B cell (primary cell): ENCODE measurements at regions not wholly inside any gene's neighbourhood (a gene's known extent, or its start where the extent isn't known, plus 50 kb on each side); places are given as distances from the start of the nearest gene placed in this dataset.
"Not testable (repeated sequence)": the region's sequence is repeated elsewhere in the genome, so short reads cannot be mapped to it uniquely, and the experiment has no call there.

Experiments used
- ATAC-seq: fragments of 200-7000 bp; cut with Tn5 transposase; one replicate; pipeline ENCODE4 v1.10.0; 2021; ENCODE audit warnings: low read depth, mild to moderate bottlenecking, moderate number of reproducible peaks, moderate library complexity
- CTCF ChIA-PET: fragments of 350-600 bp; sonication (Branson Sonifier 250); formaldehyde crosslinking; loops from one replicate; lab custom pipeline; 2021; ENCODE audit warnings: antibody characterized with exemption, inconsistent platforms; lab: Charles Lee
- POLR2A ChIA-PET: fragments of 350-600 bp; sonication (Branson Sonifier 250); formaldehyde crosslinking; loops from one replicate; lab custom pipeline; 2021; ENCODE audit warnings: antibody characterized with exemption; lab: Charles Lee
- DNase-seq: peaks from one replicate; pipeline ENCODE4 v3.0.0; 2013
- H2AFZ ChIP-seq: 2 replicates; pipeline ENCODE4 v1.6.1; 2012; ENCODE audit warnings: mild to moderate bottlenecking, low read depth, low read length; ENCODE audit not compliant: insufficient read depth, poor library complexity, severe bottlenecking
- H3K27ac ChIP-seq, 2 donors: 1 replicate in 1 of 2; 2 replicates in 1 of 2; pipeline ENCODE4 v1.5.1; 2012 to 2013; ENCODE audit warnings: low read length in 2 of 2, mild to moderate bottlenecking in 2 of 2, moderate library complexity in 1 of 2
- H3K27me3 ChIP-seq, 4 experiments: fragments of 200-600 bp in 1 of 4; sonication (generic) in 1 of 4; replicated peaks in 1 of 4; 1 replicate in 2 of 4; 2 replicates in 2 of 4; pipeline versions ENCODE4 v1.6.1 to v1.7.0; 2013 to 2016; ENCODE audit warnings: low read length in 3 of 4, mild to moderate bottlenecking in 2 of 4, mixed read lengths in 1 of 4, moderate library complexity in 1 of 4; ENCODE audit not compliant: insufficient read depth in 4 of 4, control insufficient read depth in 3 of 4; ENCODE audit errors: control extremely low read depth in 1 of 4
- H3K36me3 ChIP-seq, 2 experiments: replicated peaks in 1 of 2; 1 replicate in 1 of 2; 2 replicates in 1 of 2; pipeline versions ENCODE4 v1.6.1 to v1.7.1; 2013; ENCODE audit warnings: low read length in 1 of 2; ENCODE audit not compliant: insufficient read depth in 2 of 2, control insufficient read depth in 1 of 2; ENCODE audit errors: control extremely low read depth in 1 of 2, extremely low read depth in 1 of 2
- H3K4me1 ChIP-seq, 2 donors: fragments of 200-600 bp in 1 of 2; sonication (generic) in 1 of 2; 1 replicate in 1 of 2; 2 replicates in 1 of 2; pipeline versions ENCODE4 v1.5.1 to v1.6.1; 2013 to 2017; ENCODE audit warnings: low read length in 2 of 2; ENCODE audit not compliant: control insufficient read depth in 2 of 2, insufficient read depth in 2 of 2
- H3K4me2 ChIP-seq: replicated peaks from 2 replicates; pipeline ENCODE3; 2012; ENCODE audit warnings: mild to moderate bottlenecking, low read depth, low read length; ENCODE audit not compliant: poor library complexity, severe bottlenecking
- H3K4me3 ChIP-seq, 5 experiments: fragments of 200-600 bp in 1 of 5; sonication (generic) in 1 of 5; 1 replicate in 3 of 5; 2 replicates in 2 of 5; pipeline versions ENCODE4 v1.5.1 to v1.7.0; 2011 to 2016; ENCODE audit warnings: low read length in 4 of 5, mild to moderate bottlenecking in 4 of 5, low read depth in 2 of 5, control low read depth in 1 of 5, moderate library complexity in 1 of 5; ENCODE audit not compliant: insufficient read depth in 1 of 5; ENCODE audit errors: control extremely low read depth in 1 of 5, extremely low read depth in 1 of 5
- H3K79me2 ChIP-seq: fragments of 200-600 bp; sonication (generic); one replicate; pipeline ENCODE4 v1.6.0; 2016; ENCODE audit warnings: low read length; ENCODE audit not compliant: control insufficient read depth, insufficient read depth
- H3K9ac ChIP-seq: fragments of 200-600 bp; sonication (generic); 2 replicates; pipeline ENCODE4 v1.6.1; 2017; ENCODE audit warnings: mild to moderate bottlenecking, low read length, moderate library complexity
- H3K9me3 ChIP-seq, 3 donors: one replicate each; pipeline versions ENCODE4 v1.6.1 to v1.7.1; 2013; ENCODE audit warnings: low read length in 2 of 3; ENCODE audit not compliant: control insufficient read depth in 2 of 3, insufficient read depth in 1 of 3; ENCODE audit errors: control extremely low read depth in 1 of 3
- H4K20me1 ChIP-seq: 2 replicates; pipeline ENCODE4 v1.6.0; 2012; ENCODE audit warnings: mild to moderate bottlenecking, low read length; ENCODE audit not compliant: insufficient read depth, control insufficient read depth, poor library complexity, severe bottlenecking
- H3K27ac Mint-ChIP-seq: one replicate; pipeline ENCODE4 v1.8.0; 2021; ENCODE audit warnings: mixed read lengths
- H3K27me3 Mint-ChIP-seq: one replicate; pipeline ENCODE4 v1.8.0; 2021; ENCODE audit warnings: mixed read lengths
- H3K4me1 Mint-ChIP-seq: one replicate; pipeline ENCODE4 v1.8.0; 2021; ENCODE audit warnings: mixed read lengths
- H3K4me3 Mint-ChIP-seq: one replicate; pipeline ENCODE4 v1.8.0; 2021; ENCODE audit warnings: mixed read lengths
- H3K9me3 Mint-ChIP-seq: one replicate; pipeline ENCODE4 v1.8.0; 2022; ENCODE audit warnings: mixed read lengths; ENCODE audit not compliant: insufficient read depth
- CTCF ChIP-seq: fragments of 200-600 bp; IDR thresholded peaks from one replicate; pipeline ENCODE4 v1.8.0; 2022; ENCODE audit warnings: antibody characterized with exemption, mild to moderate bottlenecking
- EZH2 ChIP-seq: IDR thresholded peaks from 2 replicates; pipeline ENCODE4 v1.6.1; 2012; ENCODE audit warnings: borderline replicate concordance, low read depth, mild to moderate bottlenecking, moderate library complexity, low read length; ENCODE audit not compliant: insufficient read depth, poor library complexity, severe bottlenecking
- WGBS: methylation state at CpG from one replicate; pipeline ENCODE4 v1.1.5; 2013; ENCODE audit warnings: missing lambda C conversion rate; ENCODE audit not compliant: insufficient coverage; 5-methylcytosine and 5-hydroxymethylcytosine counted together
- intact Hi-C: fragments of 100-400 bp; cut with micrococcal nuclease; formaldehyde crosslinking; loops from one replicate; pipeline ENCODE4 v1.10.0; 2022

- H3K79me2 ChIP-seq, result no peaks in the 10 kb centered on the region
- no CpG with 5 or more reads among the region's 1 CpG for WGBS
- intact Hi-C loops, result no loop called here
- ATAC-seq (no peak), DNase-seq (no peak)
- Mint-ChIP-seq H3K9me3 (no peaks in the 10 kb centered on the region), H3K4me1 (no peaks in the 10 kb centered on the region), H3K4me3 (no peak overlapping the region), H3K27me3 (peaks cover 8% of the 10 kb centered on the region), H3K27ac (no peak overlapping the region)
- no peak for TF ChIP-seq EZH2
- TF ChIP-seq CTCF, result no peak
- H4K20me1 ChIP-seq, result no peaks in the 10 kb centered on the region
- ChIA-PET CTCF (no interaction called here), POLR2A (no interaction called here)
- H3K36me3 ChIP-seq, result no peaks in the 10 kb centered on the region
- no peaks in the 10 kb centered on the region for H3K9me3 ChIP-seq
- no peak overlapping the region for H2AFZ ChIP-seq
- H3K9ac ChIP-seq, result no peak overlapping the region
- no peaks in the 10 kb centered on the region for H3K27me3 ChIP-seq
- no peak overlapping the region for H3K4me3 ChIP-seq
- H3K27ac ChIP-seq, result no peak overlapping the region
- H3K4me1 ChIP-seq, result no peaks in the 10 kb centered on the region
- no peak overlapping the region for H3K4me2 ChIP-seq
These were observed 169.5 kb upstream of the PKN2 start for GRCh38 chr1:88514544-88515060.

DNA sequence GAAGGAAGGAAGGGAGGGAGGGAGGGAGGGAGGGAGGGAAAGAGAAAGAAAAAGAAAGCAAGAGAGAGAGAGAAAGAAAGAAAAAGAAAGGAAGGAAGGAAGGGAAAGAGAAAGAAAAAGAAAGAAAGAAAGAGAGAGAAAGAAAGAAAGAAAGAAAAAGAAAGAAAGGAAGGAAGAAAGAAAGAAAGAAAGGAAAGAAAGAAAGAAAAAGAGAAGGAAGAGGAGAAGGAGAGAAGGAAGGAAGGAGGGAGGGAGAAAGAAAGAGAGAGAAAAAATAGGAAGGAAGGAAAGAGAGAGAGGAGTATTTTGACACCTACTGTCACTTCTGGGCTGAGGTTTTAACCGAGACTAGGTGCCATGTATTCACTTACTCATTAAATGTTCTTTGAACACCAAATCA is 166.6 kb upstream of the PKN2 start:
- H3K4me1 ChIP-seq, POLR2A ChIA-PET, H3K27me3 Mint-ChIP-seq, CTCF ChIA-PET, H3K36me3 ChIP-seq, H3K27ac ChIP-seq, H3K4me3 ChIP-seq, H3K4me1 Mint-ChIP-seq, H3K27ac Mint-ChIP-seq, H3K79me2 ChIP-seq, DNase-seq, ATAC-seq, H3K9me3 ChIP-seq, H3K9ac ChIP-seq, H3K27me3 ChIP-seq, intact Hi-C loops, H2AFZ ChIP-seq, H3K4me3 Mint-ChIP-seq, H3K4me2 ChIP-seq, H4K20me1 ChIP-seq, H3K9me3 Mint-ChIP-seq: not testable (repeated sequence)
- no CpG with 5 or more reads among the region's 1 CpG for WGBS
